IMR-90 (cell line): ENCODE measurements at regions not wholly inside any gene's neighbourhood (a gene's known extent, or its start where the extent isn't known, plus 50 kb on each side); places are given as distances from the start of the nearest gene placed in this dataset.

Experiments used
- BHLHE40 ChIP-seq: fragments of 150-350 bp; IDR thresholded peaks from 2 replicates; pipeline ENCODE4 v1.6.1; 2016; ENCODE audit warnings: mild to moderate bottlenecking, low read depth, low read length
- CHD1 ChIP-seq: IDR thresholded peaks from 2 replicates; pipeline ENCODE4 v1.6.1; 2012; ENCODE audit warnings: low read depth, low read length, improper control_type of control experiment
- MAFK ChIP-seq: IDR thresholded peaks from 2 replicates; pipeline ENCODE4 v1.6.1; 2012; ENCODE audit warnings: low read depth, low read length, improper control_type of control experiment
- MXI1 ChIP-seq: IDR thresholded peaks from 2 replicates; pipeline ENCODE4 v1.6.1; 2012; ENCODE audit warnings: low read depth, mild to moderate bottlenecking, low read length, moderate library complexity, borderline replicate concordance
- POLR2A ChIP-seq: IDR thresholded peaks from 2 replicates; pipeline ENCODE4 v1.6.1; 2012; ENCODE audit warnings: mild to moderate bottlenecking, low read depth, low read length
- RAD21 ChIP-seq: IDR thresholded peaks from 2 replicates; pipeline ENCODE4 v1.6.1; 2012; ENCODE audit warnings: low read length, improper control_type of control experiment
- TF ChIP-seq, protein P1 (sequence below): conservative IDR thresholded peaks from 2 replicates; pipeline ENCODE4 v1.5.1; 2012; ENCODE audit warnings: mild to moderate bottlenecking, low read depth, low read length, improper control_type of control experiment
- TF ChIP-seq, protein P2 (sequence below): fragments of 150-350 bp; IDR thresholded peaks from 2 replicates; pipeline ENCODE4 v1.6.1; 2016; ENCODE audit warnings: low read depth, mild to moderate bottlenecking, low read length, moderate library complexity, borderline replicate concordance

DNA sequence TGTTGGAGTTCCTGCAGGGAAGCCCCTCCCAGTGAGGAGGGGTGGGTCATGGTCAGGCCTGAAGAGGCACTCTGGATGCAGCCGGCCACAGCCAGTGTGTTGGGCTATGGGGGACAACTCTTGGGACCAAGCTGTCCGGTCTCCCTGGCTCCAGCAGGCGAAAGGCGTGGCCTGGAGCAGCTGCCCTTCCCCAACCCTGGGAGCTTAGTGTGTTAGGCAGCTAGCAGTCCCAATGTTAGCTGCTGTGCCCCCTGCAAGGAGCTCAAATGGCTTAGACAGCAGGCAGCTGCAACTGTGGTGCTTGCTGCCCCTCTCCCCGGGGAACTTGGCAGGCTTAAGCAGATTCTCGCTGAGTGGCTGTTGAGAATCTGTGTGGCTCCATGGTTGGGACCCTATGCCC, 67.5 kb upstream of the ACTBL2 start:
- TF ChIP-seq, protein P1, sequence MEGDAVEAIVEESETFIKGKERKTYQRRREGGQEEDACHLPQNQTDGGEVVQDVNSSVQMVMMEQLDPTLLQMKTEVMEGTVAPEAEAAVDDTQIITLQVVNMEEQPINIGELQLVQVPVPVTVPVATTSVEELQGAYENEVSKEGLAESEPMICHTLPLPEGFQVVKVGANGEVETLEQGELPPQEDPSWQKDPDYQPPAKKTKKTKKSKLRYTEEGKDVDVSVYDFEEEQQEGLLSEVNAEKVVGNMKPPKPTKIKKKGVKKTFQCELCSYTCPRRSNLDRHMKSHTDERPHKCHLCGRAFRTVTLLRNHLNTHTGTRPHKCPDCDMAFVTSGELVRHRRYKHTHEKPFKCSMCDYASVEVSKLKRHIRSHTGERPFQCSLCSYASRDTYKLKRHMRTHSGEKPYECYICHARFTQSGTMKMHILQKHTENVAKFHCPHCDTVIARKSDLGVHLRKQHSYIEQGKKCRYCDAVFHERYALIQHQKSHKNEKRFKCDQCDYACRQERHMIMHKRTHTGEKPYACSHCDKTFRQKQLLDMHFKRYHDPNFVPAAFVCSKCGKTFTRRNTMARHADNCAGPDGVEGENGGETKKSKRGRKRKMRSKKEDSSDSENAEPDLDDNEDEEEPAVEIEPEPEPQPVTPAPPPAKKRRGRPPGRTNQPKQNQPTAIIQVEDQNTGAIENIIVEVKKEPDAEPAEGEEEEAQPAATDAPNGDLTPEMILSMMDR = no peak
- TF ChIP-seq BHLHE40 = no peak
- no peak for TF ChIP-seq POLR2A
- no peak for TF ChIP-seq CHD1
- no peak for TF ChIP-seq RAD21
- no peak for TF ChIP-seq MAFK
- TF ChIP-seq MXI1 = no peak
- TF ChIP-seq, protein P2, sequence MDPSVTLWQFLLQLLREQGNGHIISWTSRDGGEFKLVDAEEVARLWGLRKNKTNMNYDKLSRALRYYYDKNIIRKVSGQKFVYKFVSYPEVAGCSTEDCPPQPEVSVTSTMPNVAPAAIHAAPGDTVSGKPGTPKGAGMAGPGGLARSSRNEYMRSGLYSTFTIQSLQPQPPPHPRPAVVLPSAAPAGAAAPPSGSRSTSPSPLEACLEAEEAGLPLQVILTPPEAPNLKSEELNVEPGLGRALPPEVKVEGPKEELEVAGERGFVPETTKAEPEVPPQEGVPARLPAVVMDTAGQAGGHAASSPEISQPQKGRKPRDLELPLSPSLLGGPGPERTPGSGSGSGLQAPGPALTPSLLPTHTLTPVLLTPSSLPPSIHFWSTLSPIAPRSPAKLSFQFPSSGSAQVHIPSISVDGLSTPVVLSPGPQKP = no peak
